ENCODE measurements at regions not wholly inside any gene's neighbourhood (a gene's known extent, or its start where the extent isn't known, plus 50 kb on each side); places are given as distances from the start of the nearest gene placed in this dataset.

DNA sequence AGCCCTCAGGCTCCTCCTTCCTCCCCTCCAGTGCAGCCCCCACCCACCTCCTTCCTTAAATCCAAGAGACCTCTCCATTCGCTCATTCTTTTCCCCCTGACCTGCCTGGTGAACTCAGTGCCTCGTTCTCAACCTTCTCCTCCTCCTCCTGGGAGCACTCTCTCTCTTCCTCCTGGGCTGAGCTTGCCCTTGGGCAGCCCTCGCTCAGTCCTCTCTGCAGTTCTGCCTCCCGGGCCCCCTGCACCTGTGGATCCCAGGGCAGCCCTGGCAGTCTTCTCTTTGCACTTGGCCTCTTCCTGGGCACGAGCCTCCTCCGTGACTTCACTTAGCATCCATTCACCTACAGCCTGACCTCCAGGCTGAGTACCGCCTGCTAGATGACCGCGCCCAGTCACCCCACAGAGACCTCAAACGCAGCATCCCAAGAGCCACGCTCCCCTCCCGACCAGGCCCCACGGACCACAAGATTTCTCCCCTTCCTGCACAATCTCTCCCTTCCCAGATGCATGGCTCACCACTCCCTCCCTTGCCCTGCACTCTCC is 58.9 kb upstream of the ID2 start:
- DNase-seq (ENCODE audit: low read depth): no peak

DNA sequence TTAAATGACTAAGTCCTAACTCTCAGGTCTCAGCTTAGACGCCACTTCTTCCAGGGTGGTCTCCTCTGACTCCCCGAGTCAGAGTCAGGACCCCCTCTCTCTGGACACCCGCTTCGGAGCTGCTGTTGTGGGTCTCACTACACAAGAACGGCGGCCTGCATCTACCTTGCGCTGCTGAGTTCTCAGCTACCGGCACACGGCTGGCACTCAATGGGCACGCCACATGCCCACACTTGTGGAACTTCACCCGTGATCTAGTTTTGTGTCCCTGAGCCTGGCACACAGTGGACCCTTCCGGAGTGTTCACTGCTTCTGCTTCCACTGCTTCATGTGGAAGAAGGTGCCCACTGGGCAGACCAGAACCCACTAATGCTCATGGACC is 58.3 kb upstream of the ID2 start:
- no peak for DNase-seq (ENCODE audit: low read depth)

DNA sequence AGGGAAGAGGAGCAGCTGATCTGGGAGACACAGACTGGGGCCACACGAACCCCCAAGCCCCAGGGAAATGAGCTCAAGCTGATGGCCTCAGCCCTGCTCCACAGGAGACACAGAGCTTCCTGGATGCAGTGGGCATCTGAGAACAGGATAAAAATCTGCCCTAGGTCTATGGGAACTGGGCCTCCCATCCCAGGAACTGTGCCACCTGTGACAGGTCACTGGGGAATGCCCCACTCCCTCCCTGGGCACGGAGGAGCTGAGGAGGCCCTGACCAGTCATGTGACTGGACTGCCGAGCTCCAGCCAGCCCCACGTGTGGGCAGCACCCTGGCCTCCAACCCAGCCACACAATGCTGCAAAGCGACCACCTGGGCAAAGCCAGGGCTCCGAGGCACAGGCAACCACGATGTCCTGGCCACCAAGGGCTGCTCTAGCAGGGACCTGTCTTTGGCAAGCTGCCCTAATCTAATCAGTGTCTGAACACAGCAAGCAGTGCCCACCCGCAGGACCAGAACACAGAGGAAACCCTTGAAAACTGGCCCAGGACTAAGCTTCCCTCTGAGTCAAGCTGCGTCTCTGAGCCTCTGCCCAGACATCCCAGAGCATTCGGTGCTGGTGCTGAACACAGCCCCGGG is 57.8 kb upstream of the ID2 start:
- no peak for DNase-seq (ENCODE audit: low read depth)

DNA sequence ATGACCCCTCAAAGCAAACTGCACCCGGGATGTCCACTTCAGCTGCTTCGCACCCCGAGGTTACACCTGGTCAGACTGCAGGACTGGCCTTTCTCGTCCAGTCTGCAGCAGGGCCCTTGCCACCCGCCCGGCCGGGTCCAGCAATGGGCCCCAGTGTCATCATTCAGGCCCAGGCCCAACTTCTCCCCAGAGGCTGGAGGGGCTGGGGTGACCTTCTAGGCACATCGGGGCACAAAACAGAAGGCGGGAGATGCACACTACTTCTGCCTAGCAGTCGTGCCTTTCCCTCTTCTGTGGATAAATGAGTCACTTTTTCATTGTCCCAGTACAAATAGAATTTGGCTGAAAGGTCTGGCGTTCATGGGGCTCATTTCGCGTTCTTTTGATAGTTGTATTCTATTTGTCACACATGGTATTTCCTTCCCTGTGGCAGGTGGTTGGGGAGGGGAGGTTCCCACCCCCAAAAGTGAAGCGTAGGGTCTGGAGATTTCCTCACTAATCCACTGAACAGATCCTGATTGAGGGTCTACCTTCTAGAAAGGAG is 56.9 kb upstream of the ID2 start:
- no peak for DNase-seq (ENCODE audit: low read depth)

DNA sequence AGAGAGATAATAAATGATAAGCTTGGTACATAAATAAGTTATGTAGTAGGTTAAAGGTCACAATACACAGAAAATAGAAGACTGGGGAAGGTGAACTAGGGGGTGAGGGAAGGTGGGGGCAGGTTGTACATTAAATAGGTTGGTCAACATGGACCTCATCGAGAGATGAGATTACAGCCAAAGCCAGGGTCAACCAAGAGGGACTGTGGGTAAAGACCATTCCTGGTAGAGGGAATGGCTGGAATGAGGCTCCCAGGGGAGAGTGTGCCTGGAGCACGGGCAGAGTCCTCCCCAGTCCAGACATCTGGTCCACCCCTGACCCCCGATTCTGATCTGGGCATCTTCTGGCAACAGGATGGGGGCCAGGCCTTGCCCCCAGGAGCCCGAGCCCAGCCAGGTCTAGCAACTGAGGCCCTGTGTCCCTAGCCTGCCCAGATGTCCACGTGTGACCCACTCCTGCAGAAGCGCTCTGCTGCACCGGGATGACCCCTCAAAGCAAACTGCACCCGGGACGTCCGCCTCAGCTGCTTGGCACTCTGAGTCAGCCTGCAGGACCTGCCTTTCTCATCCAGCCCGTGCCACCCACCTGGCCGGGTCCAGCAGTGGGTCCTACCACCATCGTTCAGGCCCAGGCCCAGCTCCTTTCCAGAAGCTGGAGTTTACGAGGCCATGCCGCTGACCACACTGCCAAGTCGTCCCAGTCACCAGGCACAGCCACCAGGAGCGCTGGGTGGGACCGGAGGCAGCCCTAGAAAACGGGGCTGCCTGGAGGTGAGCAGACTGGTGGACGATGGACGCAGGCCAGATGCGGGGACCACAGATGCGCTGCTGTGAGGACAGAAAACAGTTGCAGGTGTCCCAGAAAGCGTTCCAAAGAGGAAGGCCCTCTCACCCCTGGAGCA is 56.2 kb upstream of the ID2 start:
- no peak for DNase-seq (ENCODE audit: low read depth)

DNA sequence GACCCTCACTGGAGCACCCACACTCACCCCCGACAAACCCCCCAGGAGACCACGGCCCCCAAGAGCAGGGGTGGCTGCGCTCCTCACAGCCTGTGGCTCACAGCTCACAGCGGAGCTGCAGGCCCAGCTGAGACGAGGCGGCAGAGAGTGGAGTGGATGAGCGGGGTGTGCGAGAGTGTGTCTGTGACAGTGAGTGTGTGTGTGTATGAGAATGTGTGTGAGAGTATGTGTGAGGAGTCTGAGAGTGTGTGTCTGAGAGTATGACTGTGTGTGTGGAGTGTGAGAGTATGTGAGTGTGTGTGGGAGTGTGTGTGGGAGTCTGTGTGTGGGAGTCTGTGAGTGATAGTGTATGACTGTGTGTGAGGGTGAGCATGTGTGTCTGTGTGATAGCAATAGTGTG is 55.3 kb upstream of the ID2 start:
- DNase-seq (ENCODE audit: low read depth): no peak

DNA sequence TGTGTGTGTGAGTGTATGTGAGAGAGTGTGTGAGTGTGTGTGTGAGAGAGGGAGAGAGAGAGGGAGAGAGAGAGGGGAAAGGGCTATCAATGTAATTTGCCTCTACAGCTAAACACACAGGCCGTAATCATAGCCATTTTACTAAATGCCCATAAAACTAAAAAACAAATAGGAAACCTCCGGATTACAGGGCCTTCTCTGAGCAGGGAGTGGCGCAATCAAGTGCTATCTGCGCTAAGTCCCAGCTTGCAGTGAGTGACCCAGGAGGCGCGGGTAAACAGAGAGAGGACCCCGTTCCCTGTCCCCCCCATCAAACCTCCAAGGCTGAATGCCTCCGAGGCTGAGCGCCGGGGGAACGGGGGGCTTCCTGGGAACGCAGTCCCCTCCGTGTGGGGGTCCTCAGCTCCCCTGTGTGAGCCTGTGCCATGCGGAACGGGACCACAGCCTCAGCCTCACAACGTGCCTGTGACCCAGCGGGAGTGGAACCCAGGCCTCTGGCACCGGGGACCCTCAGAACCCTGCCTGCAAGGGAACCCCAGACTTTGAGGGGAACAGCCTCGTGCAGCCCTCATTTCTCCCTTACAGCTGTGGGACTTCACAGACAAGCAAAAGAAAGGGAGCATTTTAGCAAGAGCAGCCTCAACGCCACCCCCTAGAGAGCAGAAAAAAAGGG is 54.7 kb upstream of the ID2 start:
- DNase-seq (ENCODE audit: low read depth): no peak

DNA sequence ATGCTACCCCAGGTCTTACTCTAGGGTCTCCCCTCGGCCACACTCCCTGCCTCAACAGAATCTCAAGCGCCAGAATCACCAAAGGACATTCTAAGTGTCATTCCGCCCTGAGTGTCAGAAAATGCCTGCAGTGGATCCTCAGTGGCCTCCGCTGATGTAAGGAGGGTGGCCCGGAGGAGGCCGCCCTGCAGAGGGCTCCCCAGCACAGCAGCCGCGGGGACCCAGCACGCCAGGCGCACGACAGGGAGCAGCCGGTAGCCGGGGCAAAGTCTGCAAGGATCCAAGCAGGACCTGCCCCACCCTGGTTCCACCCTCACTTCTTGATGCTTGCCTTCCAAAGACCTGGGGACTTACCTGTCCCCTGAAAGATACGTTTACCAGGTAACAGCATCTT is 54.2 kb upstream of the ID2 start:
- no peak for DNase-seq (ENCODE audit: low read depth)

DNA sequence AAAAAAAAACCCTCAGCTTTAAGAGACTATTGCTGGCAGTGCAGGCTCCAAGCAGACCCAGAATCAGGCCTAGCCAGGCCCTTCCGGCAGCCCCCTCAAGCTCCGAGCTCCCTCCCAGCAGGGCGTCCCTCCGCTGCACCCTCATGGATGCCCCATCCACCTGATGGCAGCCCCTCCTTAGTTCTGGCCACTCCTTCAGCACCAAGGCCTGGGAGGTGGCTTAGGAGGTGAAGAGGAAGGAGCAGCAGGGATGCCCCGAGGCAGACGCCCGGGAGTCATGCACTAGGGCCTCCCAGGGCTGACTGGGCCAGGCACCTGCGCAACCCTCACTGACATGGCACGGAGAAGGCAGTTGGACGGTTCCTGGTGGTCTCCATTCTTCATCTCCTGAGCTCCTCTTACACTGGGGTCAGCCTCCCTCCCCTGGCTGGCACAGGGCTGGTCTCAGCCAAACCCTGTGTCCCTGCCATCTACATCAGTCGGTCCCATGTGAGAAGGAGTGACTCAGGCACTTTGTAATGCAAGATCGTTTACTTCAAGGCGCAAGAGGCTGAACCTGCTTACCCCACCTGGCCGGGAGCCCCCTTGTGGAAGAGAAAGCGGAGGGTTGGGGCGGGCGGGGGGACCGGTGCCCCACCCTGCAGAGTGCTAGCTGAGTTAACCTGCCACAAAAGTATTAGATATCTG is 53.5 kb upstream of the ID2 start:
- DNase-seq (ENCODE audit: low read depth): no peak

DNA sequence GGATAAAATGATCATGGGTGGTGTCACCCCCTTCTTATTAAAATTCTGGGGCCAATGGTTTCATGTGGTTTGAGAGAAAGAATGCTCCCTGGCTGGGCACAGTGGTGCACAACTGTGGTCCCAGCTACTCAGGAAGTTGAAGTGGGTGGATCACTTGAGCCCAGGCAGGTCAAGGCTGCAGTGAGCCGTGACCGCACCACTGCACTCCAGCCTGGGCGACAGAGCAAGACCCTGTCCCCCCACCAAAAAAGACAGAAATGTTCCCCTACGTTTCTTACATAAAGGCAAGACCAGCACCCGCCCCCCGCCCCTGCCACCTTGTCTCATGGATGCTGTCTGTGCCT is 53.0 kb upstream of the ID2 start:
- no peak for DNase-seq (ENCODE audit: low read depth)

DNA sequence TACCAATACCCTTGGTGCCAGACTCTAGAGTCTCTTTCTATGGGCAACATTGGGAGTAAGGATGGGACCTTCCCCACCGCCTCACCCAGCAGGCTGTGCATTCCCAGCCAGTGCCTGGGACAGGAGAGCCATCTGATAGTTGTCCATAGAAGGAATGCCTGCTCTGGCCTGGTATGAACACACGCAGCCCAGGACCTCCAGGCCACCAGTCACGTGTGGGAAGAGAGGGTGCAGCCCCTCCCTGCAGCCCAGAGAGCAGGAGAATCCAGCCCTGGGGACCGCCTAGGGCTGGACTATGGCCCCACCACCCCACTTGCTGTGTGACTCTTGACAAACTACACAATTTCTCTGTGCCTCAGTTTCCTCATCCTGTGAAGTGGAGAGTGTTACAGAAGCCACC is 52.5 kb upstream of the ID2 start:
- no peak for DNase-seq (ENCODE audit: low read depth)

DNA sequence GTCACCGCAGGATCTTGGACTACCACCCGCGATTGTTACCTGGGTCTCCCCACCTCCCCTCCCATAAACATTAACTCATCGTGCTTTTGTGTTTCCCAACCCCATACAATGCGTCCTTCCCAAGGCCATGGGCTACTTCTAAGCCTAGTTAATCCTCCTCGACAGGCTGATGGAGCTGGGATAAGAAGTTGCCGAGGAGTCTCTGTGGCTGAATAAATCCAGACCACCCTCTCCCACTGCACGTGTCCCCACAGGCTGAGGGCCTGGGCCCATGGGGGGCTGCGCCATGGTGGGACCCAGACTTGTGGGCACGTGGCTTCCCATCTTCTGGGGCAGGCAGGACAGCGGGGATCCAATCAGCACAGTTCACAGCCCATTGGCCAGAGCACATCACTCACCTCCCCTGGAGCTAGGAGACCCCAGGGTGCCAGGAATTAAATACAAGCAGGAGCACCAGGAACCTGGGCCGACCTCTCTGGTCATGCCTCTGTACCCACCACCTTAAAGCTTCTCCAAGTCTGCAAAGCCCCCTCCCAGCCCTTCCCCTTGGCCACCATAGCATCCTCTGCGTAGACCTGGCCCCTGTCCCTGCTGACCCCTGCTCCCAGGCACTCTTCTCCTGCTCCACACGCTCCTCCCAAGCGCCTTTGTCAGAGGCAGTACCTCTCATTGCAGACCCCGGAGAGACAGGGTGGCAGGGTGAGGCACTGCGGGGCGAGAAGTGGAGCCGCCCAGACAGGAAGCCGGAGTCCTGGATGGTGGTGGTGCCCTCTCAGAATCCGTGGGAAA is 51.0 kb upstream of the ID2 start:
- no peak for DNase-seq (ENCODE audit: low read depth)

DNA sequence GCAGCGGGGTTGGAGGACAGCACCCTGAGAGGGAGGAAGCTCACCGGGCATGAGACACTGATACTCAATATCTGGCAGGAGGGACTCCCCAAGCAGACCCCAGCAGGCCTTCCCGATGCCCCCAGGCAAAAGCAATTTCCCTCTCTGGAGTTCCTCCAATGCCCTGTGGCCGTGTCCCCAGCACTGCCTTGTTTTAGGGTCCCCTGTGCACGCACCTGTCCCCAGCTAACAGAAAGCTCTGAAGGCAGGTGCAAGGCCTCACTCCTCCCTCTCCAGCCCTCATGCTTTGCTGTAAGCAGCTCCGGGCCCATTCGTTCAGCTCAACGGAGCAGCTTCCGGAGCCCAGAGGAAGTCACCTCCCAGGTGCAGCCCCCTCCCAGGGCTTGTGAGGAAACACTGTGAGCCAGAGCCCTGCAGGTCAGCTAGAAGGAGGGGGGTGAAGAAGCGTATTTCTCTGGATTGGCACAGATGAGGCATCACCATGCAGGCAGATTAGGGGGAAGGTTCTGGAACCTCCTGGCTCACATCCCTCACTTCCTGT is 50.3 kb upstream of the ID2 start:
- no peak for DNase-seq (ENCODE audit: low read depth)
